IPS-18c (cell line): ENCODE measurements at regions not wholly inside any gene's neighbourhood (a gene's known extent, or its start where the extent isn't known, plus 50 kb on each side); places are given as distances from the start of the nearest gene placed in this dataset.

Source experiments
- H3K4me3 ChIP-seq: 2 replicates; pipeline ENCODE4 v1.7.0; 2013; ENCODE audit warnings: low read depth, mild to moderate bottlenecking, low read length, moderate library complexity; ENCODE audit not compliant: insufficient read depth
- H3K9me3 ChIP-seq: one replicate; pipeline ENCODE4 v1.6.1; 2013; ENCODE audit warnings: mild to moderate bottlenecking, low read length, moderate library complexity; ENCODE audit not compliant: control insufficient read depth, insufficient read depth

DNA sequence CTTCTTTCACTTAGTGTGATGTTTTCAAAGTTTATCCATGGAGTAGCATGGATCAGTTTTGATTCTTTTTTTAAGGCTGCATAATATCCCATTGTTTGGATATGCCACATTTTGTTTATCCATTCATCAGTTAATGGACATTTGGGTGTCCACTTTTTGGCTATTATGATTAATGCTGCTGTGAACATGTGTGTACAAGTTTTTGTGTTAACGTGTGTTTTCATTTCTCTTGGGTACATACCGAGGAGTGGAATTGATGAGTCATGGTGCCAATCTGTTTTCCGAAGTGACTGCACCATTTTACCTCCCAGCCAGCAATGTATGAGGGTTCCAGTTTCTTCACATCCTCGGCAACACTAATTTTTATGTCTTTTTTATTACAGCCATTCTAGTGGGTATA, 78.4 kb upstream of the CCDC28A start:
- Histone ChIP-seq H3K4me3 (no peak overlapping the region), H3K9me3 (no peaks in the 10 kb centered on the region)

DNA sequence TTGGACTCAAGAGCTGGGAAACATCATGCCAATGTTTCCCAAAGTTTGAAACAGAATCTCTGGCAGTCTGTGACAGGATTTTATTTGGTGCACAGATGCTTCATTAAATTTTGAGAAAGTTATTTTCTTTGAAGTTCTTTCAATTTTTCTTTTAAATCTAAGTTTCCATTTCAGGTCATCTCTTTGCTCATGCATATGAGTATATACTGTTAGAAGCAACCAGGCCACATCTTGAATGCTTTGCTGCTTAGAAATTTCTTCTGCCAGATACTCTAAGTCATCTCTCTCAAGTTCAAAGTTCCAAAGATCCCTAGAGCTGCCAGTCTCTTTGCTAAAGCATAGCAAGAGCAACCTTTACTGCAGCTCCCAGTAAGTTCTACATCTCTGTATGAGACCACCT, 59.1 kb upstream of the CCDC28A start:
- Histone ChIP-seq H3K4me3 (no peak overlapping the region), H3K9me3 (no peaks in the 10 kb centered on the region)

GRCh38 chr6:138716013-138716412, 57.6 kb upstream of the CCDC28A start:
- H3K9me3 ChIP-seq: no peaks in the 10 kb centered on the region
- no peak overlapping the region for H3K4me3 ChIP-seq

DNA sequence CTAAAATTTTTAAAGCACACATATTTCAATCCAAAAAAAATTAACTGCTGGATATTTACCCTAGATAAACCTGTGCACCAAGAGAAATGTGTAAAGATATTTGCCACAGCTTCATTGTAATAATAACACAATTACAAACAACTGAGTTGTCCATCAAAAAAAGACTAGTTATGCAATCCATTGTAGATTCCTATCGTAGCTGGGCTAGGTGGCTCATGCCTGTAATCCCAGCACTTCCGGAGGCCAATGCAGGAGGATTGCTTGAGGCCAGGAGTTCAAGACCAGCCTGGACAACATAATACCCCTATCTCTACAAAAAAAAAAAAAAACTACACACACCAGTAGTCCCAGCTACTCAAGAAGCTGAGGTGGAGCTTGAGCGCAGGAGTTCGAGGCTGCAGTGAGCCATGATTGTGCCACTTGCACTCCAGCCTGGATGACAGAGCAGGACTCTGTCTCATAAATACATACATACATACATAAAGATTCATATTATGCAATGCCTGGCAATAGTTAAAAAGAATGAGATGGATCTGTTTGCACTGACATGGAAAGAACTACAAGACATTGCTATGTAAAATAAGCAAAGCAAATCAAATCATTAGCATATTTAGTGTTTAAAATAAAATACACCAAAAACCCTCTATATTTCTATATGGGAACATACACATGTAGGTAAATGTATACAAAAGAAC, 56.5 kb upstream of the CCDC28A start:
- no peaks in the 10 kb centered on the region for H3K9me3 ChIP-seq
- no peak overlapping the region for H3K4me3 ChIP-seq

DNA sequence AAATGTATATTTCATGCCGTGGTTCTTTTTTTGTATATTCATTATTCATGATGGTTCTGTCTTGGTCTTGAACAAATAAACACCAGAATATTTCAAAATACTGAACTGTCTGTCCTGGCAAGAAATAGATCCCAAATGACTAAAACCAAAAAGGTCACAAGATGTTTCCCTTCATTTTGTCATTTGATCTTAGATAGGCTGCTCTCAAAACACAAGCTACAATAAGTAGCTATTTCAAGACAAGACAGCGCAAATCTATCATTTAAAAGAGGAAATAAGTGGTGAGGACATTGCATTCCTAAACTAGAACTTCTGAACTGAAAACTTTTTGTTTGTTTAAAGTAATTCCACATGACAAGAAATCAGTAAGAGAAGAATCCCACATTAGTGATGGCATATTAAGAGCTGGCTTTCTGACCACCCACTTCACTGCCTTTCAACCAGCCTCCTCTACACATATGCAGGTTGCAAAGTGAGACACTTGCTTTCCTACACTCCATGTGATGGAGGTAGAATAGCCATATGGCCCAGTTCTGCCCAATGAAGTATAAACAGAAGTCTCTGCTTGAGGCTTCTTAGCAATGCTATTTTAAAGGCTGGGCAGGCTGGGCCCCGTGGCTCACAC, 54.4 kb upstream of the CCDC28A start:
- Histone ChIP-seq H3K4me3 (no peak overlapping the region), H3K9me3 (no peaks in the 10 kb centered on the region)

GRCh38 chr6:138719744-138720143, 53.8 kb upstream of the CCDC28A start:
- Histone ChIP-seq H3K4me3 (no peak overlapping the region), H3K9me3 (no peaks in the 10 kb centered on the region)

DNA sequence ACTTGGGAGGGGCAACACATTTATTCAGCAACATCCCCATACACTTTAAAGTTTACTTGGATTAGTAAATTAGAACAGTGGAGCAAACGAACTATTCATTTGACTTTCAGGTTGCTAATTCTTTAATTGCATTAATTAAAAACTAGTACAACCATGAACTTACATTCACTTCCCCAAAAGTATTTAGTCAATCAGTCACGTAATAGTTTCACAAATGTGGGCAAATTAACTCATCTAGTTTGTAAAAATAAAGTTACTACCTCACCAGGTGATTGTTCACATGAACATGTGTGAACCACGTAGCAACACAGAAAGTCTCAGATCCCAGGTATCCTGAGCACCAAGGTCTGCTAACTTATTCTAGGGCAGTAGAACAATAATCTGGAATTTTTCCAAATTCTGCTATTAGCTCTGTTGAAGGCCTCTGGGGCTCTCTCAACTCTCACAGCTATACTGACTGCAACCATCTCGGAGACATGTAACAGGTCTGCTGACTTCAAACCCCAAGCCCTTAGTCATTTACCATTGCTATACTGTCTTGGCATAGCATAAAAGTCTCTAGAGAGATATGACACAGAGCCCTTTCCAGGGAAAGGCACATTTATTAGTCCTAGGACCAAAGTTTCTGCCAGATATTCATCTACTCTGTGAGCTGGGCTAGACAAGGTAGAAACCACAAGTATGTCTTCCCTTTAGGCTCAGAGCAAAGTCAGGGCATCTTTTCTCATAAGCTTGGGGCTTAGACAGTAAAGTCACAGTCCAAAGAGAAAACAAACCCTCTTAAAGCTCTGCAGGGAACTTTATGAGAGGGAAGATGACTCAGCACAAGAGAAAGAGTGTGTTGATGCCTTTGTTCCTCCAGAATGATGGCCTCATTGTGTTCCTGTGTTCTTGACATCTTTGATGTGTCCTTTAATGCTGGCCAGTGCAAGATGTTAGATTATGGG, 50.9 kb upstream of the CCDC28A start:
- Histone ChIP-seq H3K4me3 (no peak overlapping the region), H3K9me3 (no peaks in the 10 kb centered on the region)
